Glutamatergic neuron (in vitro differentiated cells): ENCODE measurements at regions not wholly inside any gene's neighbourhood (a gene's known extent, or its start where the extent isn't known, plus 50 kb on each side); places are given as distances from the start of the nearest gene placed in this dataset.

Experiments used
- DNase-seq: peaks from one replicate; pipeline ENCODE4 v3.0.0; 2022
- H3K27ac Mint-ChIP-seq: one replicate; pipeline ENCODE4 v1.8.0; 2020; ENCODE audit warnings: mild to moderate bottlenecking, mixed read lengths, inconsistent platforms; ENCODE audit not compliant: unreplicated experiment
- H3K27me3 Mint-ChIP-seq: one replicate; pipeline ENCODE4 v1.8.0; 2020; ENCODE audit warnings: mild to moderate bottlenecking, moderate library complexity, mixed read lengths, inconsistent platforms; ENCODE audit not compliant: unreplicated experiment
- H3K36me3 Mint-ChIP-seq: one replicate; pipeline ENCODE4 v1.8.0; 2020; ENCODE audit warnings: mild to moderate bottlenecking, mixed read lengths, inconsistent platforms; ENCODE audit not compliant: unreplicated experiment
- H3K4me1 Mint-ChIP-seq: one replicate; pipeline ENCODE4 v1.8.0; 2020; ENCODE audit warnings: mild to moderate bottlenecking, low read depth, mixed read lengths, inconsistent platforms; ENCODE audit not compliant: unreplicated experiment
- H3K4me3 Mint-ChIP-seq: one replicate; pipeline ENCODE4 v1.8.0; 2020; ENCODE audit warnings: mild to moderate bottlenecking, mixed read lengths, inconsistent platforms; ENCODE audit not compliant: unreplicated experiment
- H3K9me3 Mint-ChIP-seq: one replicate; pipeline ENCODE4 v1.8.0; 2020; ENCODE audit warnings: mild to moderate bottlenecking, moderate library complexity, mixed read lengths, inconsistent platforms; ENCODE audit not compliant: unreplicated experiment
- CTCF ChIP-seq: fragments of 200-600 bp; sonication (generic); IDR thresholded peaks from one replicate; pipeline ENCODE4 v1.5.0; 2021; ENCODE audit not compliant: partially characterized antibody, unreplicated experiment

GRCh38 chr2:14364471-14364870, 268.0 kb upstream of the LRATD1 start:
- Mint-ChIP-seq H3K9me3 (no peaks in the 10 kb centered on the region), H3K27ac (no peak overlapping the region), H3K4me1 (no peaks in the 10 kb centered on the region), H3K4me3 (no peak overlapping the region), H3K36me3 (no peaks in the 10 kb centered on the region), H3K27me3 (no peaks in the 10 kb centered on the region)
- no peak for DNase-seq
- no peak for TF ChIP-seq CTCF

- no peaks in the 10 kb centered on the region for H3K36me3 Mint-ChIP-seq
These were observed 247.5 kb upstream of the LRATD1 start for GRCh38 chr2:14385043-14385442.

GRCh38 chr2:14387332-14387731, 245.2 kb upstream of the LRATD1 start:
- no peak for DNase-seq
- peaks cover 5% of the 10 kb centered on the region for H3K4me1 Mint-ChIP-seq
- H3K36me3 Mint-ChIP-seq, result no peaks in the 10 kb centered on the region

More at GRCh38 chr2:14385043-14385442, 247.5 kb upstream of the LRATD1 start:
- Mint-ChIP-seq H3K4me3 (no peak overlapping the region), H3K27me3 (no peaks in the 10 kb centered on the region), H3K27ac (no peak overlapping the region), H3K9me3 (no peaks in the 10 kb centered on the region), H3K4me1 (peaks cover 5% of the 10 kb centered on the region)
- TF ChIP-seq CTCF, result no peak
- DNase-seq, result no peak

GRCh38 chr2:14388724-14389123, 243.8 kb upstream of the LRATD1 start:
- Mint-ChIP-seq H3K36me3 (no peaks in the 10 kb centered on the region), H3K9me3 (no peaks in the 10 kb centered on the region), H3K4me3 (no peak overlapping the region), H3K4me1 (peaks cover 5% of the 10 kb centered on the region), H3K27me3 (no peaks in the 10 kb centered on the region), H3K27ac (no peak overlapping the region)
- peak; percentile 44 for TF ChIP-seq CTCF
- DNase-seq, result no peak

More at GRCh38 chr2:14387332-14387731, 245.2 kb upstream of the LRATD1 start:
- no peaks in the 10 kb centered on the region for H3K27me3 Mint-ChIP-seq
- no peak overlapping the region for H3K27ac Mint-ChIP-seq
- TF ChIP-seq CTCF, result no peak
- no peaks in the 10 kb centered on the region for H3K9me3 Mint-ChIP-seq
- H3K4me3 Mint-ChIP-seq, result no peak overlapping the region

GRCh38 chr2:14396533-14397083, 235.9 kb upstream of the LRATD1 start:
- H3K4me3 Mint-ChIP-seq, result no peak overlapping the region
- no peaks in the 10 kb centered on the region for H3K27me3 Mint-ChIP-seq
- no peak overlapping the region for H3K27ac Mint-ChIP-seq
- H3K4me1 Mint-ChIP-seq, result peaks cover 7% of the 10 kb centered on the region
- H3K36me3 Mint-ChIP-seq, result no peaks in the 10 kb centered on the region
- TF ChIP-seq CTCF, result no peak
- H3K9me3 Mint-ChIP-seq, result peaks cover 2% of the 10 kb centered on the region
- DNase-seq, result no peak
